ENCODE measurements at regions not wholly inside any gene's neighbourhood (a gene's known extent, or its start where the extent isn't known, plus 50 kb on each side); places are given as distances from the start of the nearest gene placed in this dataset.

- DNase-seq: no peak
Observed at GRCh38 chr2:168380500-168380899, 75.6 kb upstream of the CERS6 start.

GRCh38 chr2:168392024-168392423 is 64.0 kb upstream of the CERS6 start:
- DNase-seq: no peak

GRCh38 chr2:168392797-168393196 is 63.3 kb upstream of the CERS6 start:
- no peak for DNase-seq

GRCh38 chr2:168394262-168394661 is 61.8 kb upstream of the CERS6 start:
- DNase-seq: no peak

- no peak for DNase-seq
Observed at GRCh38 chr2:168396131-168396530, 59.9 kb upstream of the CERS6 start.

GRCh38 chr2:168397629-168398028 is 58.4 kb upstream of the CERS6 start:
- no peak for DNase-seq

GRCh38 chr2:168401048-168401556 is 55.0 kb upstream of the CERS6 start:
- no peak for DNase-seq

- no peak for DNase-seq
Observed at GRCh38 chr2:168401771-168402170, 54.3 kb upstream of the CERS6 start.

GRCh38 chr2:168402531-168402930 is 53.5 kb upstream of the CERS6 start:
- no peak for DNase-seq

- no peak for DNase-seq
Observed at GRCh38 chr2:168403736-168404135, 52.3 kb upstream of the CERS6 start.

- DNase-seq: no peak
Observed at GRCh38 chr2:168404764-168405163, 51.3 kb upstream of the CERS6 start.

Data from amniotic stem cell (primary cell).